H9 (cell line): ENCODE measurements at regions not wholly inside any gene's neighbourhood (a gene's known extent, or its start where the extent isn't known, plus 50 kb on each side); places are given as distances from the start of the nearest gene placed in this dataset.

Source experiments
- DNase-seq: peaks from one replicate; pipeline ENCODE4 v3.0.0-alpha.2; 2017
- H2AFZ ChIP-seq: one replicate; pipeline ENCODE4 v1.6.1; 2013; ENCODE audit warnings: mild to moderate bottlenecking, low read length, control low read depth, moderate library complexity
- H2AK5ac ChIP-seq: 2 replicates; pipeline ENCODE4 v1.6.1; 2013; ENCODE audit warnings: low read length, control low read depth, mixed read lengths; ENCODE audit not compliant: insufficient read length
- H2BK120ac ChIP-seq: one replicate; pipeline ENCODE4 v1.6.1; 2013; ENCODE audit warnings: low read depth, mild to moderate bottlenecking, low read length, control low read depth, inconsistent platforms; ENCODE audit not compliant: poor library complexity, severe bottlenecking
- H2BK12ac ChIP-seq: 2 replicates; pipeline ENCODE4 v1.6.1; 2013; ENCODE audit warnings: low read length, control low read depth, mixed read lengths, low read depth; ENCODE audit not compliant: insufficient read length
- H2BK15ac ChIP-seq: 2 replicates; pipeline ENCODE4 v1.6.1; 2013; ENCODE audit warnings: low read depth, low read length, control low read depth
- H2BK20ac ChIP-seq: one replicate; pipeline ENCODE4 v1.6.1; 2013; ENCODE audit warnings: low read depth, mild to moderate bottlenecking, low read length, control low read depth, inconsistent platforms; ENCODE audit not compliant: poor library complexity, severe bottlenecking
- H2BK5ac ChIP-seq: 2 replicates; pipeline ENCODE4 v1.6.1; 2013; ENCODE audit warnings: low read length, control low read depth, mixed read lengths; ENCODE audit not compliant: insufficient read length
- H3K14ac ChIP-seq: 2 replicates; pipeline ENCODE4 v1.6.1; 2013; ENCODE audit warnings: low read length, control low read depth; ENCODE audit not compliant: insufficient read depth
- H3K18ac ChIP-seq: 2 replicates; pipeline ENCODE4 v1.6.1; 2013; ENCODE audit warnings: low read depth, mild to moderate bottlenecking, mixed read lengths, low read length, control low read depth; ENCODE audit not compliant: insufficient read length
- H3K23ac ChIP-seq: 2 replicates; pipeline ENCODE4 v1.6.1; 2013; ENCODE audit warnings: low read length, control low read depth, mixed read lengths, low read depth; ENCODE audit not compliant: insufficient read length
- H3K23me2 ChIP-seq: 2 replicates; pipeline ENCODE4 v1.6.1; 2013; ENCODE audit warnings: low read depth, mild to moderate bottlenecking, mixed read lengths, low read length, control low read depth; ENCODE audit not compliant: insufficient read length, poor library complexity, severe bottlenecking
- H3K27ac ChIP-seq: 2 replicates; pipeline ENCODE4 v1.5.1; 2013; ENCODE audit warnings: low read length, control low read depth, mixed read lengths, low read depth; ENCODE audit not compliant: insufficient read length
- H3K27me3 ChIP-seq: 2 replicates; pipeline ENCODE4 v1.6.1; 2013; ENCODE audit warnings: low read length, control low read depth, inconsistent platforms; ENCODE audit not compliant: insufficient read depth
- H3K4ac ChIP-seq: 2 replicates; pipeline ENCODE4 v1.6.1; 2013; ENCODE audit warnings: low read depth, mild to moderate bottlenecking, control low read depth, inconsistent platforms, low read length, moderate library complexity
- H3K4me1 ChIP-seq: 2 replicates; pipeline ENCODE4 v1.6.1; 2013; ENCODE audit warnings: low read length, control low read depth, inconsistent platforms; ENCODE audit not compliant: insufficient read depth
- H3K4me2 ChIP-seq: 2 replicates; pipeline ENCODE4 v1.6.1; 2013; ENCODE audit warnings: low read length, control low read depth, mixed read lengths; ENCODE audit not compliant: insufficient read length, insufficient read depth
- H3K56ac ChIP-seq: 2 replicates; pipeline ENCODE4 v1.6.1; 2013; ENCODE audit warnings: low read depth, mild to moderate bottlenecking, mixed read lengths, low read length, control low read depth; ENCODE audit not compliant: insufficient read length
- H3K79me1 ChIP-seq: 2 replicates; pipeline ENCODE4 v1.6.1; 2013; ENCODE audit warnings: low read depth, mild to moderate bottlenecking, moderate library complexity, low read length, control low read depth, inconsistent platforms; ENCODE audit not compliant: insufficient read depth, poor library complexity, severe bottlenecking
- H3K79me2 ChIP-seq: 2 replicates; pipeline ENCODE4 v1.6.1; 2013; ENCODE audit warnings: low read length, control low read depth, inconsistent platforms; ENCODE audit not compliant: insufficient read depth
- H3K9ac ChIP-seq: 2 replicates; pipeline ENCODE4 v1.6.1; 2013; ENCODE audit warnings: low read length, control low read depth, mixed read lengths; ENCODE audit not compliant: insufficient read length; ENCODE audit errors: extremely low read depth
- H3K9me3 ChIP-seq: one replicate; pipeline ENCODE4 v1.6.1; 2013; ENCODE audit warnings: low read depth, low read length, inconsistent platforms; ENCODE audit not compliant: control insufficient read depth
- H3T11ph ChIP-seq: one replicate; pipeline ENCODE4 v1.6.1; 2013; ENCODE audit warnings: mild to moderate bottlenecking, low read length, control low read depth, inconsistent platforms
- H4K20me1 ChIP-seq: one replicate; pipeline ENCODE4 v1.6.1; 2013; ENCODE audit not compliant: control insufficient read depth, insufficient read length, insufficient read depth
- H4K5ac ChIP-seq: 2 replicates; pipeline ENCODE4 v1.6.1; 2013; ENCODE audit warnings: low read depth, mild to moderate bottlenecking, mixed read lengths, low read length, control low read depth; ENCODE audit not compliant: insufficient read length
- H4K8ac ChIP-seq: replicated peaks from 2 replicates; pipeline ENCODE4 v1.6.1; 2013; ENCODE audit warnings: low read length, control low read depth, mixed read lengths, low read depth; ENCODE audit not compliant: insufficient read length
- H4K91ac ChIP-seq: 2 replicates; pipeline ENCODE4 v1.6.1; 2013; ENCODE audit warnings: low read depth, mild to moderate bottlenecking, moderate library complexity, mixed read lengths, low read length, control low read depth; ENCODE audit not compliant: insufficient read length
- H3K27ac Mint-ChIP-seq, 3 experiments: 2 replicates in 2 of 3; 3 replicates in 1 of 3; pipeline ENCODE4 v1.8.0; 2020 to 2021; ENCODE audit warnings: mixed read lengths in 3 of 3, mild to moderate bottlenecking in 1 of 3, moderate library complexity in 1 of 3
- H3K27me3 Mint-ChIP-seq: 2 replicates; pipeline ENCODE4 v1.8.0; 2021; ENCODE audit warnings: low read depth, mild to moderate bottlenecking, moderate library complexity, mixed read lengths
- H3K36me3 Mint-ChIP-seq, 3 experiments: 2 replicates in 2 of 3; 3 replicates in 1 of 3; pipeline ENCODE4 v1.8.0; 2020 to 2021; ENCODE audit warnings: low read depth in 3 of 3, mixed read lengths in 3 of 3; ENCODE audit not compliant: insufficient read depth in 1 of 3
- H3K4me1 Mint-ChIP-seq, 2 experiments: 2 replicates each; pipeline ENCODE4 v1.8.0; 2020; ENCODE audit warnings: mixed read lengths in 2 of 2
- H3K4me3 Mint-ChIP-seq, 2 experiments: 2 replicates in 1 of 2; 3 replicates in 1 of 2; pipeline ENCODE4 v1.8.0; 2020 to 2021; ENCODE audit warnings: mild to moderate bottlenecking in 2 of 2, mixed read lengths in 2 of 2, moderate library complexity in 1 of 2
- H3K9me3 Mint-ChIP-seq, 2 experiments: 2 replicates in 1 of 2; 3 replicates in 1 of 2; pipeline ENCODE4 v1.8.0; 2020; ENCODE audit warnings: mild to moderate bottlenecking in 2 of 2, mixed read lengths in 2 of 2, moderate library complexity in 1 of 2
- CTCF ChIP-seq: fragments of 200-600 bp; sonication (generic); conservative IDR thresholded peaks from 3 replicates; pipeline ENCODE4 v1.8.0; 2021; ENCODE audit warnings: antibody characterized with exemption, mild to moderate bottlenecking
- WGBS: extraction: QIAGEN DNeasy Blood & Tissue Kit; methylation state at CpG from one replicate; pipeline ENCODE4 v1.1.7; 2013; ENCODE audit warnings: missing lambda C conversion rate, low lambda C conversion rate, mixed read lengths; ENCODE audit not compliant: insufficient read length; ENCODE audit errors: extremely low coverage; 5-methylcytosine and 5-hydroxymethylcytosine counted together

- no peak overlapping the region for H2AK5ac ChIP-seq
These were observed 255.9 kb downstream of the SPRY1 start for GRCh38 chr4:123652476-123652875.

More at GRCh38 chr4:123652476-123652875, 255.9 kb downstream of the SPRY1 start:
- Histone ChIP-seq H3K4ac (no peak overlapping the region), H3K56ac (no peak overlapping the region), H2AFZ (no peak overlapping the region), H3K23me2 (no peaks in the 10 kb centered on the region), H2BK12ac (no peak overlapping the region), H3K4me1 (0 out of 2 replicates have a peak, but pooled peaks cover 3% of the 10 kb centered on the region), H3K27ac (no peak overlapping the region), H3K9ac (no peak overlapping the region), H2BK120ac (no peak overlapping the region), H2BK15ac (no peak overlapping the region), H3K27me3 (no peaks in the 10 kb centered on the region), H2BK5ac (no peak overlapping the region), H3T11ph (no peak overlapping the region), H3K14ac (no peak overlapping the region), H2BK20ac (no peak overlapping the region), H3K4me2 (no peak overlapping the region), H4K91ac (no peak overlapping the region), H4K20me1 (no peaks in the 10 kb centered on the region), H3K18ac (no peak overlapping the region), H3K79me2 (no peaks in the 10 kb centered on the region), H4K8ac (no peak overlapping the region), H3K79me1 (no peaks in the 10 kb centered on the region), H3K23ac (no peak overlapping the region), H4K5ac (no peak overlapping the region), H3K9me3 (peaks cover 7% of the 10 kb centered on the region)
- no peak for DNase-seq
- no CpG with 5 or more reads among the region's 1 CpG for WGBS
- Mint-ChIP-seq H3K27ac (no peak overlapping the region), H3K9me3 (peaks cover 26% of the 10 kb centered on the region in 2 experiments), H3K27me3 (no peaks in the 10 kb centered on the region), H3K36me3 (peaks cover 19 to 29% (median 19%) of the 10 kb centered on the region in 3 experiments), H3K4me1 (peaks cover 15 to 18% of the 10 kb centered on the region in 2 experiments), H3K4me3 (no peak overlapping the region)
- no peak for TF ChIP-seq CTCF
